GOT3 (cell line): ENCODE measurements at regions not wholly inside any gene's neighbourhood (a gene's known extent, or its start where the extent isn't known, plus 50 kb on each side); places are given as distances from the start of the nearest gene placed in this dataset.
"Not testable (repeated sequence)": the region's sequence is repeated elsewhere in the genome, so short reads cannot be mapped to it uniquely, and the experiment has no call there.

ENCODE experiments used
- DNase-seq: peaks from one replicate; lab custom pipeline; 2025; ENCODE audit warnings: mixed read lengths; lab: John Stamatoyannopoulos, UW

DNA sequence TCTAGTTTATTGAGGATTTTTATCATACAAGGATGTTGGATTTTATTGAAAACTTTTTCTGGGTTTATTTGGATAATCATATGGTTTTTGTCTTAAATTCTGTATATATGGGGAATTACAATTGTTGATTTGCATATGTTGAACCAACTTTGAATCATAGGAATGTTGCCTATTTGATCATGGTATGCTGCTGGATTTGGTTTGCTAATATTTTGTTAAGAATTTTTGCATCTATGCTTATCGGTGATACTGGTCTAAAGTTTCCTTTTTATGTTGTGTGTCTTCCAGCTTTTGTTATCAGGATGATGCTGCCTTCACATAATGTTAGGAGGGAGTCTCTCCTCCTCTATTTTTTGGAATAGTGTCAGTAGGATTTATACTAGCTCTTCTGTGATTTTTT lies 745.0 kb downstream of the PRELID2 start:
- DNase-seq: no peak

DNA sequence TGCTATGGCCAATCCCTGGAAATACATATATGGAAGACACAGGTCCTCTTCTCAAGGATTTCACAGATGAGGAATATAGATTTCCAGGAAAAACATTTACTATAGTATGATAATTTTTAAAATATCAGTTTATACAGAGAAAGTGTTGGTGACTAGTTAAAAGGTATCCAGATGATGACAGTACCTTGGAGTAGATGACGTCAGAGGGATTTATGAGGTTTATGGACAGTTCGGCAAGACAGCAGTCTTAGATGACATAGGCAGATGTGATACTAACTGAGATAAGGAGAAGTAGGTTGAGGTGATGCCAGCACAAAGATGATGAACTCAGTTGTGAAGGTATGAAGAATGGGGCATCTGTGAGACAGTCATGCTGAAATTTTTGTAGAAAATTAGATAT lies 750.3 kb downstream of the PRELID2 start:
- DNase-seq: no peak

DNA sequence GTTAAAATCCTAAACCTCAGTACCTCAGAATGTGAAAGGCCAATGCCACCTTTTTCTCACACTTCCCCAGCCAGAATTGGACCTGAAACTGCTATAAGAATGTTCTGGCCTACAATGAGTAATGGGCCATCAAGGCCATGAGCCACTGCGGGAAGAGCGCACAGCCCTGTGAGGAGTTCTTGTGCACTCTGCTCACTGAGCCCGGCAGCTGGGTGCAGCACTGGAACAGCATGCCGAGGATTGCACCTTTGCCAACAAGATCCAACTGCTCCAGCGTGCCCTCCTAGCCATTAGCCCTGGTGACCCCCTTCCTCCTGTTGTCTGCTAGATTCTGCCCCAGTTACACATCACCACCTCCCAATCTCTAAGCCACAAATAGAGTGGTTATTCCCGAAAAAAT lies 758.1 kb downstream of the PRELID2 start:
- DNase-seq: no peak

DNA sequence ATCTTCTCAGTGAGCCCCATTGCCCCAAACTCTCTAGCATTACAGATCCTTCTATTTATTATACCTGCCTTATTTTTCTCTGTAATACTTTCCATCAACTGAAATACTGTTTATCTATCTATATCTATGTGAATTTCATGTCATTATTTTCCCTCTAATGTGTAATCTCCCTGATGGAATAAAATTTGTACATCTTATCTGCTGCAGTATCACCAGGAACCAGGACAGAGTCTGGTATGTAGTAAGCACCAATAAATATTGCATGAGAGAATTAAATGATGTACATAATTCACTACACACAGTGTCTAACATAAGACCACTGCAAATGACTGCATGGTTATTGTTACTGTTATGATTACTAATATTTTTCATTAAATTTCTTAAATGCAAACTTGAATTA lies 759.1 kb downstream of the PRELID2 start:
- DNase-seq: no peak

DNA sequence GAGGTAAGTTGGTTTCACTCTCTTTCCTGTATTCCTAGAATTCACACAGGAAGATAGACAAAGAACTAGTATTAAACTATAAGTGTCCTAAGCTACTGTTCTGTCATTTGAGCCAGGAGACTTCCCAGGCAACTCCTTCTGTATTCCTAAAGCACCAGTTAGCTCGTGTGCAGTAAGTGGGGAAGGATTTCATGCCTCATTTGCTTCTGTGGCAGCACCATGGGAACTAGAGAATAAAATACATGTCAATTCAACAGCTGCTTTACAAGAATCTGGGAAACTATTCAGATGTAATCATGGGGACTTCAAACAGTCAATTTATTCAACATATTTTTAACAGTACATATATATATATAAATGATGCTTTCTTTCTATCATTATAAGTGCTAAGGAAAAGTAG lies 762.3 kb downstream of the PRELID2 start:
- DNase-seq: no peak

DNA sequence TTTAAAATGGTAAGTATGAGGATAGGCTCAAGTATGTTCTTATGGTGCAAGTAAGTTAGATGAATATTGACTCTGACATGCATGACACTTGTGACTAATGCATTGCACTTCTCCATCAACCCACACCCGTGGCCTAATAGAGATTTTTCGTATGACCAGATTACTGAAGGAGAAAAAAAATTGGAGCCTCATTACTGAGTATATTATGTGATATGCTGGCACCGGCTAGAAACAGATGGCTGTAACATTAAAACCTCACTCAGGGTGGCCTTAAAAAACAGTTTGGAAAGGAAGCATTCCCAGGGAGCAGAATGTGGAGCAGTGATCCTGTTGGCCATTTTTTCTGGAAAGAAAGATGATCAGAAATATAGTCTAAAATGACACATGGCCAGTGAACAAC lies 766.4 kb downstream of the PRELID2 start:
- no peak for DNase-seq

DNA sequence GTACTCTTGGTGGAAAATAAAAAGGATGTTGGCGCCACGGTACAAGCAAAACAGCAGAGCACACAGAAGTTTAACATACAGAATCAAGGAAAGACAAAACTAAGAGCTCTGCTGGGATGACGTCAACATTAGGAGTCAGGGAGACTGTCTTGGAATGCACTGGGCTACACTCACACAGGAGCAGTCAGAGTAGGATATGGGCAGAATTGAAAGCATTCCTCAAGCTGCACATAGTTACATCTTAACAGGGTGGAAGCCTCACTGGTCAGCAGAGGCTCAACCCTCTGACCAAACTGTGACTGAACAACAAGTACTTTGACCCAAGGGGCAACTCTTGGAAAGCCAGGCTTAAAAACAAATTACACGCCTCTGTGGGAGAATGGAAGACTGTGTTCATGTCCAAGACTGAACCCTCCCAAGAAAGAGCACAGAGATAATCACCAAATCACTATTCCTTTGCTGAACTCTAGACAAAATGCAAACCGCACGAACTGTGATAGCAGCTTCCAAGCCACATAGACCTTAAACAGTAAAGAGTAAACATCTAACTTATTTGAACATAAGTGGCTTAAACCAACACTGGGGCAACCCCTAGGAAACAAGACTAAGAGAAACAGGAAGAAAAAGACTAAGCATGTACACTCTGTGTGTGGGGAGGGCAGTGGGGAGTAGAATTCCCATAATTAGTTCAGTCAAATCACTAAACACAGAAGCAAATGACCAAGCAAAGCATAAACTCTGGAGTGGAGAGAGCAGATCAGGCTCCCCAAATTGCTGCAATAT lies 772.7 kb downstream of the PRELID2 start:
- no peak for DNase-seq

DNA sequence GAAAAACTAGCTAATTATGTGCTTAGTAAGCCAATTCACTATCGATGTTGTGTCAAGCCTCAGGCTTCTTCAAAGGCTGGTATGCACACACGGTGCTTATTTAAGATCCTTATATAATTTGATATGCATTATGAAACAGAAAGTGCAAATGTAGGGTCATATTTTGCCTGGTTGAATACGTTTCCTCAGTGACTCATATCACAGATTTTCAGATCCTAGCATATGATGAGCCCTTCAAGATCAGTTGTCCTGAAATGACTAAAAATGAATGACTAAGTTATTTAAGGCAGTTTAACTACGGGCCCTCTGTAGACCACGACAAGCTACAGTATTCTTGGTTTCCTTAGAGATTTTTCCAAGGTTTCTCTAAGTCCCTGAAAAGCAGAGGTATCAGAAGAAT lies 778.3 kb downstream of the PRELID2 start:
- no peak for DNase-seq

DNA sequence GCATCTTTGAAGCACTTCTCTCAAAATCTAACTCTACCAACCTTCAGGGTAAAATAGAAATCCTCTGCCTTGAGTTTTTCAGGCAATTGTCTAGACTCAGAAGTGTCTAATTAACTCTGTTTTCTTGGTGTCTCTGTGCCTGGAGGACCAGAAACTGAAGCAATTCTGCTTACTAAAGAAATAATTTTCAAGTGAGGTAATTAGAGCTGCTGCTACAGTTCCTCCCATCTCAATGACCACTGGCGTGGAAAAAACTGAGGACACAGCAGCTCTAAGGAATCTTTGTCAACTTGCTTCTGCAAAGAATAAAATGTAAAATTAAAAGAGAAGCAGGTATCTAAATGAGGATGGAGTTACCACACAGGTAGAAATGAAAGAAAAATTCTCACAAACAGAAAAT lies 785.0 kb downstream of the PRELID2 start:
- DNase-seq: no peak

DNA sequence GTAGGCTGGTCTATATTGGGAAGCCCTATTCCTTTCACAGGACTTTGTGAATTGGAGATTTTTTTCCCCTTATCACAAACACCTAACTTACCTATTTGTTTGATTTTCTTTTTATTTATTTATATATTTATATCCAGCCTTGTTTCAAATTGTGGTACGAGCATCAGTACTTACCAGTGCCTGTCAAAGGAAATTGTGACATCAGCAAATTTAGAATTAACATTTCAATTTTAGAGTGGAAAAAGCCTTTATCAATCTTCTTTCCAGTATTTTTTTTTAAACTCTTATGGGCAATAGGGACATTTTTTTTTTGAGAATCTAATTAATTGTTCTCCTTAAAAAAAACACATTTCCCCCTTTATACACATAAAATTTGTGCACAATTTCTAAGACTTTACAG lies 790.2 kb downstream of the PRELID2 start:
- no peak for DNase-seq

DNA sequence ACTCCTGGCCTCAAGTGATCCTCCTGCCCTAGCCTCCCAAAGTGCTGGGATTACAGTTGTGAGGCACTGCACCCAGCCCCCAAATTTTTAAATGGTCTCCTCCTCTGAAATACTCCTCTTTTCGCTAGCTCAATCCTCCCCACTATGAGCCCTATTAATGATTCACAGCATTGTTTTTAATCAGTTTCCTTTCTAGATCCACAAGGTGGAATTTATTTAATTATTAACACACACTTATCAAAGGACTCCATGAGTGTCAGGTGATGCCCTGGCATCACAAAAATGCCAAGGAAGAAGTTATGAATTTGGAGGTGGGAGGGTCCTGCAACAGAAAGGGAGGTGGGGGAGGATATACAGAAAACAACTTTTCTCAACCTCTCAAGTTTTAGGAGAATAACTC lies 806.5 kb downstream of the PRELID2 start:
- DNase-seq: no peak

DNA sequence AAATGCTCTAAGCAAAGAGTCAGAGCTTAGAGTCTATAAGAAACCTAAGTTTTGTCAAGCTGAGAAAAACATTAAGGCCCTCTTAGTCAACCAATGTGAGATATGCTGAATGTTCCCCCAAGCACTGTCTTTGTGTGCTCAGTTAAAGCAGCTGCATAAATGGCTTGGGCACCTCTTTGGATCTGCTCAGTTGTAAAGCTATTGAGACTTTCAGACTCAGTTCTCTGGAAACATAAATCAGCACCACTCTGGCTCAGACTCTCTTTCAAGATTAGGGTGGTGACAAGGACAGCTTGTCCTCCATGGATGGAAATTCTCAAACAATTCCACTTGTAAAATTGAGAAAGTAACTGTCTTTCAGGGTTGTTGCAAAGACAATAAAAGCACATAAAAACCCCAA lies 807.9 kb downstream of the PRELID2 start:
- no peak for DNase-seq

DNA sequence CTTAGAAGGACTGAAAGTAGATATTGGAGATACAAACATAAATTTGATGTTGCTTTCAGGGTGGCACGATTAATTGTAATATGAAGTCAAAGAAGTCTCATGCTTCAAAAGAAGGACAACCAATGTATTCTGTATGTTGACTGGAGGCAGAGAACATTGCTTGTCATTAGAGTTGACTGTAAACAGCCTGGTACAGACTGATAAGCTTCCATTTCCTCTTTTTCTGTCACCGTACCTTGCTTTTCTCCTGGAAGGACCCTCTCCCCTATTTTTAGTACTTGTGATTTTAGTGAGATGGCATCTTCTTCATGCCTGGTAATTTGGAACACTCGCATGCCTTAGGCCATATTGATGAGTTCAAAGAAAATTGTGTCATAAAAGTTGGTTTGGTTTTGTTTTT lies 809.4 kb downstream of the PRELID2 start:
- no peak for DNase-seq

DNA sequence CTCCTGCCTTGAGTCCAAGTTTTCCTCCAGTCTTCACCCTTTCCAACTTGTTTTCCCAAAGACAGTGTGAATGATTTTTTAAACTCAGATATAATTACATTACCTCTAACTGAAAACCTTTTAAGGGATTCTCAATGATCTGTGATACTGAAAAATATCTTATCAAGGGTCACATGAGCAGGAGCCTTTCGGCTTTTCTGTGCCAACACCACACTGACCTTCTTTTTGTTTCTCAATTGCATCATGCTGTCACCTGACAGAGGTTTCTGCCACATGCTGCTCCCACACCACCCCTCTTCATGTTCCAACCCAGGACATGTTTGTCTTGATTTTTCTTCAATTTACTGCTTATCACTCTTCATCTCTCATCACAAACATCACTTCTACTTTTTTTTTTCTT lies 820.0 kb downstream of the PRELID2 start:
- DNase-seq: no peak

DNA sequence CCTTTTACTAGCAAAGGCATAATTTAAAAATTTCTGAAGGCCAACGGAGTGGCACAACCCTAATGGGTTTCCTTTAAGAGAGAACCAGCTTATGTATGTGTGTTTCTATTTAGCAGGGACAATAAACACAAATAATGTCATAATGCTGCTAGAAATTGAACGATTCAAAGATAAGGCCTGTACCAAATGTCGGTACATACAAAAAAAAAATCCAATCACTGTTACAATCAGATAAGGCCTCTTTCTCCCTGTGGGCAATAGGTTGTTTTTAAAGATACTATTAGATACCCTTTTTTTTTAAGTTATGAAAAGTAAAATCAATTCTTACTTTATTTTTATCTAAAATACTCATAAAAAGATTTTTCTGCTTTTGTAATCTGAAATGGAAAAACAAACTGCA lies 821.0 kb downstream of the PRELID2 start:
- no peak for DNase-seq

DNA sequence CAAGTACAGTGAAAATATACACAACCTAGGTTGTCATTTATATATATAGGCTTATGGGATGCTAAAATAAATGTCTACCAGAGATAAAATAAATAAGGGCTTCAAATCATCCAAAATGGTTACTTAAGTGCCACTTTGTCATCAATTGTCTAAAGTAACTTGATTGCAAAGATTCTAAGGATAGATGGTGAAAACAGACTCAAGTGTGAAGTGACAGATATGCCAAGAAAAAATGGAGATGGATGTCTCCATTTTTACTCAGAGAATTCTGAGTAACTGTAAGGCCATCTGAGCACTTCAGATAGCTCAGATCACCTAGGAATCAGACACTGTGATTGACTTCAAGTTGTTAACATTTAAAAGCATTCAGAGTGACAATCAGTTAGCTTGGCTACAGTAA lies 824.3 kb downstream of the PRELID2 start:
- DNase-seq: no peak

DNA sequence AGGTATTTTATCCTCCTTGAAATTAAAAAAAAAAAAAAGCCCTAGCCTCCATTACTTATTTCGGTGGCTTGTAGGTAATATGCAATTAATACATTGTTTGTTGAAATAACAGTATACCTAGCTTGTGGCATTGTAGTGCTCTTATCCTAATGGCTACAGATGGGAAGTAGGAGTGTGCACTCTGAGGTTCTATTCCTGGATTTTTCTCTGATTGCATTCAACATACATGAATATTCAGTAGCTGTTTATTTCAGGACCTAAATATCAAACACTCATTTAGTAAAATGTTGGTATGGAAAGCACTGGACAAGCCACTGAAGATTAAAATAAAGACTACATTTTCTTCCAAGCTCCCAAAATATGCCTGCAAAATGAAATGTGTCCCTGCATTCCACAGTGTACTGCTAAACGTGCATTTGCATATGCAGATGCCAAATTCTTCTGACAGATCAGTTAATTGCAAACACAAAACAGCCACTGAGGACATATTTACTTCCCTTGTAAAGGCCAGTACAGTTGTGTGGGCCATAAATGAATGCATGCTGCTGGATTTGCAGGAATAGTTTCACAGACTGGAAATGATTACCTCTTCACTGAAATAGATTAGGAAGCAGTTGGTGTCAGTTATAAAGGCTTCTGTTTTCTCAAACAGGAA lies 826.1 kb downstream of the PRELID2 start:
- no peak for DNase-seq

DNA sequence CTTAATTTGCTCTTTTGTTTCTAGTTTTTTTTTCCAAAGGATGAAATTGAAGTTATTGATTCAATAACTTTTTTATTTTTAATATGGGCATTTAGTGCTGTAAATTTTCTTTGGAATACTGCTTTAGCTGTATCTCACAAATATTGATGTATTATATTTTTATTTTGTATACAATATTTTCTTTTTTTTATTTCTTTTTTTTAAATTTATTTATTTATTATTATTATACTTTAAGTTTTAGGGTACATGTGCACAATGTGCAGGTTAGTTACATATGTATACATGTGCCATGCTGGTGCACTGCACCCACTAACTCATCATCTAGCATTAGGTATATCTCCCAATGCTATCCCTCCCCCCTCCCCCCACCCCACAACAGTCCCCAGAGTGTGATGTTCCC lies 823.7 kb downstream of the KCTD16 start:
- DNase-seq: not testable (repeated sequence)

DNA sequence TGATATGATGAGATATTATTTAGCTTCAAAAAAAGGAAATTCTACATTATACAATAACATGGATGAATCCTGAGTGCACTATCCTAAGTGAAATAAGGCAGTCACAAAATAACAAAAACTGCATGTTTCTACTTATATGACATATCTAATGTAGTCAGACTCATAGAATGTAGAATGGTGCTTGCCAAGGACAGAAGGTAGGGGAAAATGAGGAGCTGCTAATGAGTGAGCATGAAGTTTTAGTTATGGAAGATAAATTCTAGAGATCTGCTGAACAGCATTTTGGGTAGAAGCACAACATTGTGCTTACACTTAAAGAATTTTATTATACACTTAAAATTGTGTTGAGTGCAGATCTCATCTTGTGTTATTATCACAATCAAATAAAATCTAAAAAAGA lies 812.4 kb downstream of the KCTD16 start:
- DNase-seq: no peak

DNA sequence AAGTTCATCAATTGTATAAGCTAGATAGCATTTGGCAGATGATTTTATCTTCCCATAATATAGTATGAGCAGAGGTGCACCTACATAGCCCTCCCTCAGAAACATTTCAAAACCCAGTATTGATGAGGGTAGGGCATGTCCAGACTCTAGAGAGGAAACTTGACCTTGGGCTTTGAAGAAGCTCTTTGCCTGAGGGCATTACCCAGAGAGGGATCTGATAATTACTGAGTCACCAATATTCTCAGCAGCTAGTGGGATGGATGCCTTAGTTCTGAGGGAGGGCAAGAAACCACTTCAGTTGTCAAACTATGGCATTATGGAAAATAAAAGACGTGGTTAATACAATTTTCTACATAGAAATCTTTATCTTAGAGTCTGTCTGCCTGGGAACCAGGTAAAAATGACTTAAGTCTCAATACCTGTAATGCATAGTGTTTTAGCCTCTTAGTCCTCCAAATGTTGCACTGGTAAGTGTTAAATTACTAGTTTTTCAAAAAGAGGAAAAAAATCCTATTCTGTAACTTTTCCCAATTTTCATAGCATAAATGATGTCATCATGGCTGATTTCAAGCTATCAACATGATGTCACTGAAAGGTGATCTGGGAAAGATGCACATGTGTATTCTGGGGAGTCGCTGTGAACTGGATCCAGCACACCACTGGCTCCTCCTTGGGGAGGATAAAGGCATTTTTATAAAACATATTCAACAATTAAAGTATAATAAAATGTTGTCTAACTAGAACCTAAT lies 809.0 kb downstream of the KCTD16 start:
- no peak for DNase-seq

DNA sequence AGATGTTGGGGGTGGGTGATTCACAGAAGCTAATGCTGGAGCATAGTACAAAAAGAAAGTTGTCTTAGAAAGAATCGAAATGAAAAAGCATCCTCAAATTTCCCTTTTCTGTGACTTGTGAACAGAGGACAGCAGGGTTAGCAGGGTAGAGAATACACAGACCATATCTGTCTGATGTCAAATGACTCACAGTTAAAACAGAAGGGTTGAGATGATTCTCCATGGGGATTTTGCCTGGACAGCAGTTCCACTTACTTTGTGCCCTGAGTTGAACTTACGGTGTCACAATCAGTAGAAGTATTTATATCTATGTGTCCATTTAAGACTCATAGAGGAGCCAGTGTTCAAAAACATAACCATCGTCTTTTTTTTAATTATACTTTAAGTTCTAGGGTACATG lies 801.6 kb downstream of the KCTD16 start:
- DNase-seq: no peak

DNA sequence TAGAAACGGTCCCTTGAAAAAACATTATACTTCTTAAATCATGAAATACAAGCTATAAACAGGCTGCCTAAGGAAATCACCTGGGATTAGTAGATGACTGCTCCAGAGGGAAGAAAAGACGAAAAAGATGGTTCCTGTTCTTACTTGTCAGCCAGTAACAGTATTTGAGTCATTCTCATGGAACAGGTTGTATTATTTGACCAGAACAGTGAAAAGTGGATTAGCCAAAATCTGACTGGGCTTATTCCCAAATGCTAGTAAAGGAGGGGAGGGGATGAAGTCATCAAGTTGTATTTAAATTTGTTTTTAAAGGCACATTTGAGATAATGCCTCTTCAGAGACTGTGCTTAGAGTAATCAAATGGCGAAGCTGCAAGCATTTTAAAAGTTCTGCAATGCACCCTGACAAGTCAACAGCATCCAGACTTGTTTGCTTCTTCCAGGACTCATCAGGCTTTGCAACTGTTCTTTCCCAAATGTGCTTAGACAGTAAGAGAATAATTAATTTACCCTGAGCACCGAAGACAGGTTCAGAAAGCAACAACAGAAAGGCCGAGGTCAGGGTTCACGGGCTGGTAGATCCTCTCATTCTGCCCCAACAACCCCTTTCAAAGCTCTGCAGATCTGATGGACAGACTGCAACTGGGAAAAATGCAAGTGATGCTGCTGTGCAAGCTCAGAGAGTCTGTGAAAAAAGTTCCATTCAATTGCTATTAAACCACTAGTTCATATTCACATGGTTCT lies 800.6 kb downstream of the KCTD16 start:
- DNase-seq: no peak

DNA sequence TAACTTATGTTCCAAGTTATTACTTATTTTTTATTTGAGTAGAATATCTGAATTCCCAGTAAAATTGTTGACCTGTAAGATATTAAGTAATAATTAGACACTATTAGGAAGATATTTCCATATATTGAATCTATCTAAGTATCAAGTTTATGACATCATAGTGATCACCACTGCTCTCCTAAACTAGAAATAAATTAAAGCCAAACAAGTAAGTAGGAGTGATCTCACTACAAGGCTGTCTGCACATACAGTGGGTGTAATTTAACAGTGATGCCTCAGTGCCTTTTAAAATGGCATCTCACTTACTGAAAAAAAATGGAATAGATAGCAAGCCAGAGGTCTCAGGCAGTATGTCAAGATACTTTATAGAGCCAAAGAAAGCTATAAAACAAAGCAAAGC lies 789.6 kb downstream of the KCTD16 start:
- DNase-seq: no peak
